ENCODE measurements at regions not wholly inside any gene's neighbourhood (a gene's known extent, or its start where the extent isn't known, plus 50 kb on each side); places are given as distances from the start of the nearest gene placed in this dataset.

GRCh38 chr5:57745700-57746651 is 263.4 kb upstream of the ACTBL2 start:
- Histone ChIP-seq H3K27me3 (replicated peaks; ENCODE audit: control insufficient read depth, insufficient read depth, low read length) (no peaks in the 10 kb centered on the region), H3K36me3 (ENCODE audit: control insufficient read depth, insufficient read depth, low read length) (no peaks in the 10 kb centered on the region), H3K4me3 (ENCODE audit: low read depth, low read length) (no peak overlapping the region), H3K4me1 (peaks cover 13% of the 10 kb centered on the region), H3K9me3 (no peaks in the 10 kb centered on the region)
- no peak for DNase-seq
- peaks cover 6% of the 10 kb centered on the region for H3K4me1 Mint-ChIP-seq (ENCODE audit: low read depth, unreplicated experiment)
- POLR2A ChIA-PET: interaction anchor here (0.6 kb wide), 1 partner anchor 405 kb away, joined by 4 read pairs; no protein-coding TSS in a partner anchor
- H3K36me3 Mint-ChIP-seq (ENCODE audit: insufficient read depth, unreplicated experiment): no peaks in the 10 kb centered on the region
- no peaks in the 10 kb centered on the region for H3K9me3 Mint-ChIP-seq (ENCODE audit: unreplicated experiment)
- no peak overlapping the region for H3K4me3 Mint-ChIP-seq (ENCODE audit: unreplicated experiment)
- no peak for TF ChIP-seq CTCF (IDR thresholded peaks at IDR 0.05; ENCODE audit: insufficient read depth in 1 of 2, low read depth in 1 of 2, low read length in 1 of 2, severe bottlenecking in 1 of 2, unreplicated experiment in 1 of 2)
- intact Hi-C loops (cut with micrococcal nuclease; ENCODE audit: unreplicated experiment): no loop called here
- H3K27me3 Mint-ChIP-seq (ENCODE audit: insufficient read depth, unreplicated experiment): no peaks in the 10 kb centered on the region
- CTCF ChIA-PET: no interaction called here
- H3K27ac Mint-ChIP-seq (ENCODE audit: unreplicated experiment): no peak overlapping the region
- BruUV-seq (replicated peaks): no TSS peak

- no peak for DNase-seq
- CTCF ChIA-PET: no interaction called here
Measured at GRCh38 chr5:57745029-57745428, 262.4 kb upstream of the ACTBL2 start.

GRCh38 chr5:57741336-57741735 is 258.7 kb upstream of the ACTBL2 start:
- no TSS peak for BruUV-seq (replicated peaks)
- Mint-ChIP-seq H3K4me1 (ENCODE audit: low read depth, unreplicated experiment) (peaks cover 13% of the 10 kb centered on the region), H3K27me3 (ENCODE audit: insufficient read depth, unreplicated experiment) (no peaks in the 10 kb centered on the region), H3K9me3 (ENCODE audit: unreplicated experiment) (no peaks in the 10 kb centered on the region), H3K4me3 (ENCODE audit: unreplicated experiment) (no peak overlapping the region), H3K27ac (ENCODE audit: unreplicated experiment) (no peak overlapping the region), H3K36me3 (ENCODE audit: insufficient read depth, unreplicated experiment) (no peaks in the 10 kb centered on the region)
- no peak for TF ChIP-seq CTCF (IDR thresholded peaks at IDR 0.05; ENCODE audit: insufficient read depth in 1 of 2, low read depth in 1 of 2, low read length in 1 of 2, severe bottlenecking in 1 of 2, unreplicated experiment in 1 of 2)
- ChIA-PET CTCF (interaction anchor here (1.5 kb wide), 1 partner anchor 91 kb away, joined by 4 read pairs; no protein-coding TSS in a partner anchor), POLR2A (no interaction called here)
- DNase-seq: no peak
- Histone ChIP-seq H3K9me3 (no peaks in the 10 kb centered on the region), H3K36me3 (ENCODE audit: control insufficient read depth, insufficient read depth, low read length) (no peaks in the 10 kb centered on the region), H3K4me1 (peaks cover 40% of the 10 kb centered on the region), H3K4me3 (ENCODE audit: low read depth, low read length) (no peak overlapping the region), H3K27me3 (replicated peaks; ENCODE audit: control insufficient read depth, insufficient read depth, low read length) (no peaks in the 10 kb centered on the region)
- intact Hi-C loops (cut with micrococcal nuclease; ENCODE audit: unreplicated experiment): no loop called here

More at GRCh38 chr5:57745029-57745428, 262.4 kb upstream of the ACTBL2 start:
- intact Hi-C loops (cut with micrococcal nuclease; ENCODE audit: unreplicated experiment): no loop called here
- Mint-ChIP-seq H3K4me3 (ENCODE audit: unreplicated experiment) (no peak overlapping the region), H3K27ac (ENCODE audit: unreplicated experiment) (no peak overlapping the region), H3K9me3 (ENCODE audit: unreplicated experiment) (no peaks in the 10 kb centered on the region), H3K36me3 (ENCODE audit: insufficient read depth, unreplicated experiment) (no peaks in the 10 kb centered on the region), H3K27me3 (ENCODE audit: insufficient read depth, unreplicated experiment) (no peaks in the 10 kb centered on the region), H3K4me1 (ENCODE audit: low read depth, unreplicated experiment) (peaks cover 6% of the 10 kb centered on the region)
- POLR2A ChIA-PET: no interaction called here
- Histone ChIP-seq H3K4me3 (ENCODE audit: low read depth, low read length) (no peak overlapping the region), H3K27me3 (replicated peaks; ENCODE audit: control insufficient read depth, insufficient read depth, low read length) (no peaks in the 10 kb centered on the region), H3K9me3 (no peaks in the 10 kb centered on the region), H3K36me3 (ENCODE audit: control insufficient read depth, insufficient read depth, low read length) (no peaks in the 10 kb centered on the region), H3K4me1 (peaks cover 22% of the 10 kb centered on the region)
- BruUV-seq (replicated peaks): no TSS peak
- TF ChIP-seq CTCF (IDR thresholded peaks at IDR 0.05; ENCODE audit: insufficient read depth in 1 of 2, low read depth in 1 of 2, low read length in 1 of 2, severe bottlenecking in 1 of 2, unreplicated experiment in 1 of 2): no peak
